Astrocyte (in vitro differentiated cells and primary cell): ENCODE measurements at regions not wholly inside any gene's neighbourhood (a gene's known extent, or its start where the extent isn't known, plus 50 kb on each side); places are given as distances from the start of the nearest gene placed in this dataset.

Experiments
- CTCF ChIP-seq: IDR thresholded peaks from 2 replicates; pipeline ENCODE4 v1.5.1; 2011; ENCODE audit warnings: low read depth, mild to moderate bottlenecking, inconsistent platforms, low read length, moderate library complexity; ENCODE audit not compliant: insufficient read depth
- EZH2 ChIP-seq: IDR thresholded peaks from 2 replicates; pipeline ENCODE4 v1.6.1; 2012; ENCODE audit warnings: mild to moderate bottlenecking, low read length, inconsistent platforms; ENCODE audit not compliant: insufficient read depth

- TF ChIP-seq CTCF (no peak), EZH2 (no peak)
Observed at GRCh38 chr2:4144731-4145130, 441.4 kb downstream of the DCDC2C start.
